Hepatocyte (in vitro differentiated cells): ENCODE measurements at regions not wholly inside any gene's neighbourhood (a gene's known extent, or its start where the extent isn't known, plus 50 kb on each side); places are given as distances from the start of the nearest gene placed in this dataset.

ENCODE experiments used
- DNase-seq: peaks from one replicate; pipeline ENCODE4 v3.0.0-alpha.2; 2016; ENCODE audit warnings: low spot score
- H2AFZ ChIP-seq: fragments of 200-600 bp; sonication (generic); 2 replicates; pipeline ENCODE4 v1.6.0; 2016; ENCODE audit warnings: antibody characterized with exemption, mild to moderate bottlenecking
- H3K27ac ChIP-seq: fragments of 200-600 bp; sonication (generic); 2 replicates; pipeline ENCODE4 v1.5.1; 2016; ENCODE audit warnings: mild to moderate bottlenecking
- H3K27me3 ChIP-seq: fragments of 200-600 bp; sonication (generic); 2 replicates; pipeline ENCODE4 v1.6.1; 2016
- H3K36me3 ChIP-seq: fragments of 200-600 bp; sonication (generic); replicated peaks from 2 replicates; pipeline ENCODE4 v1.5.1; 2016; ENCODE audit warnings: low read depth; ENCODE audit not compliant: insufficient read depth
- H3K4me1 ChIP-seq: fragments of 200-600 bp; sonication (generic); 2 replicates; pipeline ENCODE4 v1.5.1; 2016; ENCODE audit warnings: mild to moderate bottlenecking, moderate library complexity; ENCODE audit not compliant: insufficient read depth
- H3K4me2 ChIP-seq: fragments of 200-600 bp; sonication (generic); 2 replicates; pipeline ENCODE4 v1.6.0; 2016
- H3K4me3 ChIP-seq: fragments of 200-600 bp; sonication (generic); 2 replicates; pipeline ENCODE4 v1.5.1; 2016; ENCODE audit warnings: mild to moderate bottlenecking
- H3K79me2 ChIP-seq: fragments of 200-600 bp; sonication (generic); 2 replicates; pipeline ENCODE4 v1.6.0; 2017; ENCODE audit warnings: mild to moderate bottlenecking
- H3K9me2 ChIP-seq: fragments of 200-600 bp; sonication (generic); replicated peaks from 2 replicates; pipeline ENCODE4 v1.6.0; 2017; ENCODE audit warnings: mild to moderate bottlenecking; ENCODE audit not compliant: insufficient read depth
- H3K9me3 ChIP-seq: fragments of 200-600 bp; sonication (generic); 2 replicates; pipeline ENCODE4 v1.5.1; 2016; ENCODE audit warnings: low read depth, mild to moderate bottlenecking
- H4K20me1 ChIP-seq: fragments of 200-600 bp; sonication (generic); 2 replicates; pipeline ENCODE4 v1.6.0; 2016; ENCODE audit warnings: mild to moderate bottlenecking; ENCODE audit not compliant: insufficient read depth, poor library complexity, severe bottlenecking
- EZH2 ChIP-seq: fragments of 200-600 bp; sonication (generic); IDR thresholded peaks from 2 replicates; pipeline ENCODE4 v1.6.1; 2016; ENCODE audit warnings: antibody characterized with exemption, mild to moderate bottlenecking, borderline replicate concordance
- EZH2phosphoT487 ChIP-seq: fragments of 200-600 bp; sonication (generic); IDR thresholded peaks from one replicate; pipeline ENCODE4 v1.6.1; 2018; ENCODE audit warnings: antibody characterized with exemption, mild to moderate bottlenecking, low read depth, moderate library complexity; ENCODE audit not compliant: unreplicated experiment, severe bottlenecking
- WGBS: methylation state at CpG from one replicate; pipeline ENCODE4 v1.1.6; 2016; ENCODE audit warnings: low lambda C conversion rate; ENCODE audit errors: missing lambda C conversion rate; 5-methylcytosine and 5-hydroxymethylcytosine counted together
- TF ChIP-seq, protein P1 (sequence below): fragments of 200-600 bp; sonication (generic); IDR thresholded peaks from 2 replicates; pipeline ENCODE4 v1.5.1; 2016; ENCODE audit warnings: antibody characterized with exemption, mild to moderate bottlenecking; ENCODE audit not compliant: poor library complexity

DNA sequence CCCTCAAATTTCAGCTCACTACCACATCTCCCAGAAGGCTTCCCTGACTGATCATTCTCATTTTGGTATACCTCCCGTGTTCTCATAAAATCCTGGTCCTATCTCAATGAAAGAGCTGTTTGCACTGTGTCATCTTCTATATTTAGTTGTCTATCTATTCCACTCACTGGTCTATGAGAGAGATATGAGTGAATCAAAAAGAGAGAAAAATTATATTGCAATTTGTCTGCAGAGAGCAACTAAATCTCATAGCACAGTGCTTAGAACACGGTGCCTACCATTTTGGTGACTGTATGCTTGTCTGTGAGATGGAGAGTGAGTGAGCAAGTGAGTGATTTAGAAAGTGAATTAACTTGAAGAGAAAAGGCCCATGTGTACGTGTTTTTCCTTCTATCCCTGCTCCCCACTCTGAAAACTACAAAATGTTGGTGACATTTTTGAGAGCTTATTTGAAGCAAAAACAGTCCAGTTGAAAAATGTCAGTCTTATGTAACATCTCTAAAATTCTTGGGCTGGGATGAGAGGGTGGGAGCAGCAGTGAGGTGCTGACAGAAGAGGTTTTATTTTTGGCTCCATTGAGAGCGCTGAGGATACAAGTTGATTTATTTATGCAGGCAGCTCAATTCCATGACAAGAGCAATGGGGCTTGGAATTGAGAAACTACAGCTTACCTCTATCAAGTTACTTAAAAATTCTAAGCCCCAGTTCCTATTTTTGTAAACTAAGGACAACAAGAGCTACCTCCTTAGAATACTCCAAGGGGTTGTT is 373.5 kb upstream of the CHST9 start:
- no peak overlapping the region for H2AFZ ChIP-seq
- H3K9me2 ChIP-seq: no peaks in the 10 kb centered on the region
- H3K27me3 ChIP-seq: no peaks in the 10 kb centered on the region
- H3K79me2 ChIP-seq: no peaks in the 10 kb centered on the region
- DNase-seq: no peak
- no peaks in the 10 kb centered on the region for H3K9me3 ChIP-seq
- H3K4me2 ChIP-seq: no peak overlapping the region
- WGBS: 90% methylated on average over 4 of the region's 4 CpGs
- TF ChIP-seq EZH2 (no peak), EZH2phosphoT487 (no peak)
- TF ChIP-seq, protein P1, sequence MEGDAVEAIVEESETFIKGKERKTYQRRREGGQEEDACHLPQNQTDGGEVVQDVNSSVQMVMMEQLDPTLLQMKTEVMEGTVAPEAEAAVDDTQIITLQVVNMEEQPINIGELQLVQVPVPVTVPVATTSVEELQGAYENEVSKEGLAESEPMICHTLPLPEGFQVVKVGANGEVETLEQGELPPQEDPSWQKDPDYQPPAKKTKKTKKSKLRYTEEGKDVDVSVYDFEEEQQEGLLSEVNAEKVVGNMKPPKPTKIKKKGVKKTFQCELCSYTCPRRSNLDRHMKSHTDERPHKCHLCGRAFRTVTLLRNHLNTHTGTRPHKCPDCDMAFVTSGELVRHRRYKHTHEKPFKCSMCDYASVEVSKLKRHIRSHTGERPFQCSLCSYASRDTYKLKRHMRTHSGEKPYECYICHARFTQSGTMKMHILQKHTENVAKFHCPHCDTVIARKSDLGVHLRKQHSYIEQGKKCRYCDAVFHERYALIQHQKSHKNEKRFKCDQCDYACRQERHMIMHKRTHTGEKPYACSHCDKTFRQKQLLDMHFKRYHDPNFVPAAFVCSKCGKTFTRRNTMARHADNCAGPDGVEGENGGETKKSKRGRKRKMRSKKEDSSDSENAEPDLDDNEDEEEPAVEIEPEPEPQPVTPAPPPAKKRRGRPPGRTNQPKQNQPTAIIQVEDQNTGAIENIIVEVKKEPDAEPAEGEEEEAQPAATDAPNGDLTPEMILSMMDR: no peak
- no peaks in the 10 kb centered on the region for H3K36me3 ChIP-seq
- H3K27ac ChIP-seq: no peak overlapping the region
- no peaks in the 10 kb centered on the region for H4K20me1 ChIP-seq
- H3K4me1 ChIP-seq: no peaks in the 10 kb centered on the region
- H3K4me3 ChIP-seq: no peak overlapping the region

DNA sequence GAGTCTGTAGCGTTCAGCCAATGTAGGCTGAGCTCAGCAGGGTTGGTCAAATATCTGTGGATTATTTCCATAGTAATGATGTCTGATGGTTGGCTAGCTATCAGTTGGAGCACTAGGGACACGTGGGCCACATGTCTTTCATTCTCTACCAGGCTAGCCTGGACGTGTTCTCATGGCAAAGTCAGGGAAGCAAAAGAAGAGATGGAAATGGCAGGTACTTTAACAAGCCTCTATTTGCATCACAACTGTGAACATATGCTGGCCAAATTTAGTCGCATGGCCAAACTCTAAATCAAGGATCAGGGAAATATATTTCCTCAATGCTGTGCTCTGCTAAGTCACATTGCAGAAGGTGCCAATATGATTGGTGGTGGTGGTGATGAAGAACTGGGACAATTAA is 371.6 kb upstream of the CHST9 start:
- Histone ChIP-seq H3K9me3 (no peaks in the 10 kb centered on the region), H3K27me3 (no peaks in the 10 kb centered on the region), H3K79me2 (no peaks in the 10 kb centered on the region), H3K36me3 (no peaks in the 10 kb centered on the region), H3K9me2 (no peaks in the 10 kb centered on the region), H3K4me1 (no peaks in the 10 kb centered on the region), H3K4me3 (no peak overlapping the region), H3K4me2 (no peak overlapping the region), H3K27ac (no peak overlapping the region), H2AFZ (no peak overlapping the region), H4K20me1 (no peaks in the 10 kb centered on the region)
- TF ChIP-seq EZH2 (no peak), EZH2phosphoT487 (no peak)
- TF ChIP-seq, protein P1: no peak
- DNase-seq: no peak
- 86% methylated on average over 4 of the region's 4 CpGs for WGBS

DNA sequence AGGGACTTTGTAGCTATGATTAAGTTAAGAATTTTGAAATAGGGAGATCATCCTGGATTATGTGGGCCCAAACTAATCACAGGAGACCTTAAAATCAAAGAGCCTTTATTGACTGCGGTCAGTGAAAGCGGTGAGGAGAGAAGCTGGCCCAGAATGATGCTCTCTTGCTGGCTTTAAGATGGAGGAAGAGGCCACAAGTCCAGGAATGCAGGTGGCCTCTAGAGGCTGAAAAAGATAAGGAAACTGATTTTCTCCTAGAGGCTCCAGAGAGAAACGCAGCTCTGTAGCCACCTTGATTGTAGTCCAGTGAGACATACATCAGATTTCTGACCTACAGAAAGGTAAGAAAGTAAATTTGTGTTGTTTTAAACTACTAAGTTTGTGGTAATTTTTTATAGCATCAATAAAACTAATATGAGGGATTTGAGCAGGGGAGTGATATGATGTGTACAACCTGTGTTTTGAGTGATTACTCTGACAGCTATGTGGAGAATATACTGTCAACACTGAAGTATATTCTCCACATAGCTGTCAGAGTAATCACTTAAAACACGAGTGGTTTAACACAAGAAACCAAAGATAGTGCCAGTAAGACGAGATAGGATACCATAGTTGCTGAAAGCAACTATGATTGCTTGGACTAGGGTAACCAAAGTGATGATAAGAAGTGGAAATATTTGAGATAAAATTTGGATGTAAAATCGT is 364.4 kb upstream of the CHST9 start:
- Histone ChIP-seq H3K4me2 (no peak overlapping the region), H3K4me3 (no peak overlapping the region), H2AFZ (no peak overlapping the region), H3K36me3 (no peaks in the 10 kb centered on the region), H3K27me3 (no peaks in the 10 kb centered on the region), H3K4me1 (no peaks in the 10 kb centered on the region), H3K27ac (no peak overlapping the region), H4K20me1 (no peaks in the 10 kb centered on the region), H3K9me2 (no peaks in the 10 kb centered on the region), H3K79me2 (no peaks in the 10 kb centered on the region), H3K9me3 (no peaks in the 10 kb centered on the region)
- 84% methylated on average over 6 of the region's 6 CpGs for WGBS
- no peak for DNase-seq
- TF ChIP-seq EZH2 (no peak), EZH2phosphoT487 (no peak)
- TF ChIP-seq, protein P1: no peak
